A549 (cell line): ENCODE measurements at regions not wholly inside any gene's neighbourhood (a gene's known extent, or its start where the extent isn't known, plus 50 kb on each side); places are given as distances from the start of the nearest gene placed in this dataset.

Source experiments
- KDM1A ChIP-seq: fragments of 200-600 bp; sonication (generic); IDR thresholded peaks from 2 replicates; pipeline ENCODE4 v1.6.1; 2016; ENCODE audit warnings: low read depth, mild to moderate bottlenecking
- TF ChIP-seq, protein P1 (sequence below): fragments of 200-600 bp; sonication (generic); IDR thresholded peaks from 2 replicates; pipeline ENCODE4 v1.6.1; 2016; ENCODE audit warnings: antibody characterized with exemption, mild to moderate bottlenecking, moderate library complexity

DNA sequence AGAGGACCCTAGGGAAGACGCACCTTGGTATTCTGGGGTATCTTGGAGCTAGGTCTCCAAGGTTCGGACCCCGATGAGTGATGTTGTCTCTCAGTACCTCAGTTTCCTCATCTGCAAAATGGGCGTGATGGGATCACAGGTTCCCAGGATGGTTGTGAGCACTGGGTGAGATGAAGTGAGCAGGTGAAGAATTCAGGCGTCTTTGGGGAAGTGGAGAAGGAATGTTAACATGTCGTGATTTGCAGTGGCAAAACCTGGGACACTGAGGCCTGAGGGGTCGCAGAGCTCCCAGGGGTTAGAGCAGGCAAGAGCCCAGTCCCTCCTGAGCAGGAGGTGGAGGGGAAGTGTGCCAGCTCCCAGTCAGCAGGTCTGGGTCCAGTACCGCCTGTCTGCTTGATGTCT, 215.1 kb upstream of the GSE1 start:
- peak; percentile 64; the same call in 1 of the 2 replicates for TF ChIP-seq KDM1A
- TF ChIP-seq, protein P1, sequence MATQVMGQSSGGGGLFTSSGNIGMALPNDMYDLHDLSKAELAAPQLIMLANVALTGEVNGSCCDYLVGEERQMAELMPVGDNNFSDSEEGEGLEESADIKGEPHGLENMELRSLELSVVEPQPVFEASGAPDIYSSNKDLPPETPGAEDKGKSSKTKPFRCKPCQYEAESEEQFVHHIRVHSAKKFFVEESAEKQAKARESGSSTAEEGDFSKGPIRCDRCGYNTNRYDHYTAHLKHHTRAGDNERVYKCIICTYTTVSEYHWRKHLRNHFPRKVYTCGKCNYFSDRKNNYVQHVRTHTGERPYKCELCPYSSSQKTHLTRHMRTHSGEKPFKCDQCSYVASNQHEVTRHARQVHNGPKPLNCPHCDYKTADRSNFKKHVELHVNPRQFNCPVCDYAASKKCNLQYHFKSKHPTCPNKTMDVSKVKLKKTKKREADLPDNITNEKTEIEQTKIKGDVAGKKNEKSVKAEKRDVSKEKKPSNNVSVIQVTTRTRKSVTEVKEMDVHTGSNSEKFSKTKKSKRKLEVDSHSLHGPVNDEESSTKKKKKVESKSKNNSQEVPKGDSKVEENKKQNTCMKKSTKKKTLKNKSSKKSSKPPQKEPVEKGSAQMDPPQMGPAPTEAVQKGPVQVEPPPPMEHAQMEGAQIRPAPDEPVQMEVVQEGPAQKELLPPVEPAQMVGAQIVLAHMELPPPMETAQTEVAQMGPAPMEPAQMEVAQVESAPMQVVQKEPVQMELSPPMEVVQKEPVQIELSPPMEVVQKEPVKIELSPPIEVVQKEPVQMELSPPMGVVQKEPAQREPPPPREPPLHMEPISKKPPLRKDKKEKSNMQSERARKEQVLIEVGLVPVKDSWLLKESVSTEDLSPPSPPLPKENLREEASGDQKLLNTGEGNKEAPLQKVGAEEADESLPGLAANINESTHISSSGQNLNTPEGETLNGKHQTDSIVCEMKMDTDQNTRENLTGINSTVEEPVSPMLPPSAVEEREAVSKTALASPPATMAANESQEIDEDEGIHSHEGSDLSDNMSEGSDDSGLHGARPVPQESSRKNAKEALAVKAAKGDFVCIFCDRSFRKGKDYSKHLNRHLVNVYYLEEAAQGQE: no peak
